SK-N-SH treated with all-trans-retinoic acid at 6 μM for 48 hours (cell line): ENCODE measurements at regions not wholly inside any gene's neighbourhood (a gene's known extent, or its start where the extent isn't known, plus 50 kb on each side); places are given as distances from the start of the nearest gene placed in this dataset.
"Not testable (repeated sequence)": the region's sequence is repeated elsewhere in the genome, so short reads cannot be mapped to it uniquely, and the experiment has no call there.

Experiments used
- ARNTL ChIP-seq: fragments of 450-650 bp; formaldehyde crosslinking; IDR thresholded peaks from 2 replicates; pipeline ENCODE4 v1.5.0; 2020; ENCODE audit warnings: low read depth, mild to moderate bottlenecking, moderate library complexity, borderline replicate concordance
- BACH2 ChIP-seq: fragments of 250-450 bp; sonication (Bioruptor Pico); IDR thresholded peaks from 2 replicates; pipeline ENCODE4 v1.9.0; 2021; ENCODE audit warnings: mild to moderate bottlenecking, borderline replicate concordance
- SNAI2 ChIP-seq: fragments of 250-450 bp; sonication (Bioruptor Pico); IDR thresholded peaks from 2 replicates; pipeline ENCODE4 v1.5.0; 2020; ENCODE audit warnings: mild to moderate bottlenecking, moderate library complexity
- TF ChIP-seq, protein P1 (sequence below): fragments of 250-450 bp; sonication (Bioruptor Pico); IDR thresholded peaks from 2 replicates; pipeline ENCODE4 v1.8.0; 2020; ENCODE audit warnings: mild to moderate bottlenecking, moderate library complexity, borderline replicate concordance

- TF ChIP-seq SNAI2; ARNTL (CRISPR knock-in tag); BACH2 (CRISPR knock-in tag): not testable (repeated sequence)
- TF ChIP-seq, protein P1, sequence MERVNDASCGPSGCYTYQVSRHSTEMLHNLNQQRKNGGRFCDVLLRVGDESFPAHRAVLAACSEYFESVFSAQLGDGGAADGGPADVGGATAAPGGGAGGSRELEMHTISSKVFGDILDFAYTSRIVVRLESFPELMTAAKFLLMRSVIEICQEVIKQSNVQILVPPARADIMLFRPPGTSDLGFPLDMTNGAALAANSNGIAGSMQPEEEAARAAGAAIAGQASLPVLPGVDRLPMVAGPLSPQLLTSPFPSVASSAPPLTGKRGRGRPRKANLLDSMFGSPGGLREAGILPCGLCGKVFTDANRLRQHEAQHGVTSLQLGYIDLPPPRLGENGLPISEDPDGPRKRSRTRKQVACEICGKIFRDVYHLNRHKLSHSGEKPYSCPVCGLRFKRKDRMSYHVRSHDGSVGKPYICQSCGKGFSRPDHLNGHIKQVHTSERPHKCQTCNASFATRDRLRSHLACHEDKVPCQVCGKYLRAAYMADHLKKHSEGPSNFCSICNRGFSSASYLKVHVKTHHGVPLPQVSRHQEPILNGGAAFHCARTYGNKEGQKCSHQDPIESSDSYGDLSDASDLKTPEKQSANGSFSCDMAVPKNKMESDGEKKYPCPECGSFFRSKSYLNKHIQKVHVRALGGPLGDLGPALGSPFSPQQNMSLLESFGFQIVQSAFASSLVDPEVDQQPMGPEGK (CRISPR knock-in tag), result not testable (repeated sequence)
Observed at GRCh38 chr5:82437565-82437964, 159.4 kb upstream of the RPS23 start.
